ENCODE measurements at regions not wholly inside any gene's neighbourhood (a gene's known extent, or its start where the extent isn't known, plus 50 kb on each side); places are given as distances from the start of the nearest gene placed in this dataset.

DNA sequence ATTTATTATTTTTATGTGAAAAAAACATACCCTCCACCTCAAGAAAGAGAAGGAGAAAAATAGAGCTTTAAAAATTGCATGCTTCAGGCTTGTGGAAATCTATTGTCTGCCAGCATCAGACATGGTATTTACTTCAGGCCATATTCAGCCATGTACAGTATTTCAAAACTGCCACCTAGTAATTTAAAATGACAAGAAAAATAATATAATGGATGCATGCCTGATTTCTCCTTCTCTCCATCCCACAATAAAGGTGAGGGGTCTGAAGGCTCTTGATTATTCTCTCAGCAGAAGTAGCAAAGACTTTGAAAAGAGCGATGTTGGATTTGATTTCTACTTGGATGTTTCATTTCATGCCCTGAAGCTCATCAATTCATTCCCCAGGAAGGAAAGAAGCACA, 250.7 kb downstream of the TBC1D4 start:
- no peak overlapping the region for H3K4me3 Mint-ChIP-seq
- ATAC-seq (replicated peaks in 1 of 2) (no peak), DNase-seq (no peak)
- no peaks in the 10 kb centered on the region for H3K9me3 Mint-ChIP-seq
- no peak overlapping the region for H3K27ac Mint-ChIP-seq
- peaks cover 11% of the 10 kb centered on the region for H3K4me1 Mint-ChIP-seq (ENCODE audit: low read depth)
- H3K27me3 Mint-ChIP-seq (ENCODE audit: low read depth) = no peaks in the 10 kb centered on the region
- no peaks in the 10 kb centered on the region for H3K36me3 Mint-ChIP-seq (ENCODE audit: insufficient read depth in 2 of 2)

DNA sequence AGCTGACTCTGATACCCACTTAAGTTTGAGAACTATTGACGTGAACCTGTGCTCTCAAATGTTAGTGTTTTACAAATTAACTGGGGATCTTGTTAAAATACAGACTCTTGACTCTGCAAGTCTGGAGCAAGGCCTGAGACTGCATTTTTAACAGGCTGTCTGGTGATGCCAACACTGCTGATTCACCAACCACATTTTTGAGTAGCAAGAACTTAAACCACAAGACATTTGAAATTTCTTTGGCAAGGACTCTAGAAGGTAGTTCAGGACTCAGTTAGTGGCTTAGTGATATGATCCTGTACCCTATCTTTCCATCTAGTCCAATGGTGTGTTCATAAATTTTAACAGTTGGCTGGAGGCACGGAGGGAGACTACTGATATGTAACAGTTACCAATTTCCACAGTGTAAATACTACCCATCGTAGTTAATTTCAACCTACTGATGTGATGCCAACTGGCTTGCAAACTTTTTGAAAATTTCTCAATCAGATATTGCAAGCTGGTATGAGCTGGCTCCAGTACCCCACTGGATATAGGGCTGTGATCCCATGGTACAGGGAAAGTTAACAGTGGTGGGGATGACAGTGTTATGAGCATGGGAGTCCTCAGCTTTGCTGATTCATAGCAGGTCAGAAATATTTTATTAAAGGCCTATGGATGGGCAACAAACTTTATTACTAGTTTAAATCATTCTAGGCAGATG, 255.1 kb downstream of the TBC1D4 start:
- Mint-ChIP-seq H3K4me3 (no peak overlapping the region), H3K4me1 (ENCODE audit: low read depth) (peaks cover 11% of the 10 kb centered on the region), H3K27ac (no peak overlapping the region), H3K27me3 (ENCODE audit: low read depth) (no peaks in the 10 kb centered on the region), H3K9me3 (no peaks in the 10 kb centered on the region), H3K36me3 (ENCODE audit: insufficient read depth in 2 of 2) (no peaks in the 10 kb centered on the region)
- DNase-seq (no peak), ATAC-seq (replicated peaks in 1 of 2) (peak; percentile 85)

DNA sequence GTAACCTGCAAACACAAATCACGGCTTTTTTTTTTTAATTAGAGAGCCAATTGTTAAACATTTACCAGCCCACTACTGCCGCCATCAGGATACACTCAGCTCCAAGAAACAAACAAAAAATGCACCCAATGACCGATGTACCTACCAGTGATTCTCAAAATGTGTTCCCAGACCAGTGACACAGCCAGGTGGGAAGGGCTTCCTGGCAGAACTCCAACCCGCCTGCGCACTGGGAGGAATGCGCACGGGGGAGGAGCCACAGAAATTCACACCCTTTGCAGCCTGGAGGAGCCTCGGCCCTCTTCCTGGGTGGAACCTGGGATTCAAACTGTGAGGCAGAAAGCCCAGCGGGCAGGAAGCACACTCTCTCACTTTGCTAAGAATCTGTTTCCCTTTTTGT, 255.9 kb downstream of the TBC1D4 start:
- Mint-ChIP-seq H3K4me1 (ENCODE audit: low read depth) (peaks cover 11% of the 10 kb centered on the region), H3K36me3 (ENCODE audit: insufficient read depth in 2 of 2) (no peaks in the 10 kb centered on the region), H3K9me3 (no peaks in the 10 kb centered on the region), H3K27me3 (ENCODE audit: low read depth) (peaks cover 1% of the 10 kb centered on the region), H3K27ac (no peak overlapping the region), H3K4me3 (no peak overlapping the region)
- ATAC-seq (replicated peaks in 1 of 2) (no peak), DNase-seq (no peak)

DNA sequence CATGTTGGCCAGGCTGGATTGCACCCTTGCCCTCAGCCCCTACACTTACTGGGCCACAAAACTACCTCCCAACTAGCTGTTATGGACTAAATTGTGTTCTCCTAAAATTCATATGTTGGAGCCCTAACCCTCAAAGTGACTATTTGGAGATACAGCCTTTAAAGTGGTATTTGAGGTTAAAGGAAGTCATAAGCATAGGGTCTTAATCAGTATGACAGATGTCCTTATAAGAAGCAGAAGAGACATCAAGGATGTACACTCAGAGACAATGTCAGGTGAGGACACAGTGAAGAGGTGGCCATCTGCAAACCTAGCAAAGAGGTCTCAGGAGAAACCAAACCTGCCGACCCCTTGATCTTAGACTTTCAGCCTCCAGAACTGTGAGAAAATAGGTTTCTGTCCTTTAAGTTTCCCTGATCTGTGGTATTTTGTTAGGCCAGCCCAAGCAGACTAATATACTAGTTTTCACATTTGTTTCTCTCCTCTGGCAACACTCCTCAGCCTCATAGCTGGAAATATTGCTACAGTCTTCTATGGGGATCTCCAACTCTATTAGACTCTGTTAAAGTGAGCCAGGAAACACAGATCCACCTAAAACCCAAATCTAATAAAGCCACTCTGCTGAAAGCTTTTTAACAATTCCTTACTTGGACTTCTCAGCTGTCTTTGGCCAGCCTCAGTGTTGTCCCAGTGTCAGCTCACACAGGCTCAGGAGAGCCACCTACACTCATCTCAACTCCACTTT, 256.5 kb downstream of the TBC1D4 start:
- Mint-ChIP-seq H3K4me1 (ENCODE audit: low read depth) (peaks cover 11% of the 10 kb centered on the region), H3K4me3 (no peak overlapping the region), H3K36me3 (ENCODE audit: insufficient read depth in 2 of 2) (no peaks in the 10 kb centered on the region), H3K9me3 (no peaks in the 10 kb centered on the region), H3K27ac (no peak overlapping the region), H3K27me3 (ENCODE audit: low read depth) (peaks cover 7% of the 10 kb centered on the region)
- ATAC-seq (replicated peaks in 1 of 2) (no peak), DNase-seq (no peak)

DNA sequence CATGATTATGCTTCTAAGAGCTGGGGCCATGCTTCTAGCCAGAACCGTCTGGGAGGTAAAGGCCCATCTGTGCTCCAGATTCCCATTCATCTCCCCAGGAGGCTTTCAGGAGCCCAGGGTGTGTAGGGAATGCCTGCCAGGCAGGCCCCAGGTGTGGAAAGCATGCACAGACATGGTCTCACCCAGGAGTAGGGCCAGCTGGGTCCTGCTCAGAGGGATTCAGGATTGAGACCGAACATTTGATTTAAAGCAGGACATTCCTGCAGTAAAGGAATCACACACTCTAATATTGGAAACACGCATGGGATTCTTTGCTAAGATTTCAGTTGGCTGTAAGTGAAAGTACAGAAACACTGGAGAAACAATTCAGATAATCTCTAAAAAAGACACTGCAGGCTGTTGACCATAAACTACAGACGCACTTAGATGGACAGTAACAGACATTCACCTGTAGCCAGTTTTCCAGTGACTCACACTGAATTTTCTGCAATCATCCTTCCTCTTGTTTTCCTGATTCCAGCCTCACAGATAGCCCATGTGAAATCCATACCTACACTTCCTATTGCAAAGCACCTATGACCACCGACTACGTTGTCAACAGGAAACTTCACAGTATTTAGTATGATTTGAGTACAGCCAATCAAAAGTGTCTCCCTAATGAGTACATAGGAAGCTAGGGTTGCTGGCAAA, 257.8 kb downstream of the TBC1D4 start:
- DNase-seq (no peak), ATAC-seq (replicated peaks in 1 of 2) (no peak)
- Mint-ChIP-seq H3K27ac (no peak overlapping the region), H3K4me3 (no peak overlapping the region), H3K27me3 (ENCODE audit: low read depth) (peaks cover 19% of the 10 kb centered on the region), H3K36me3 (ENCODE audit: insufficient read depth in 2 of 2) (no peaks in the 10 kb centered on the region), H3K9me3 (no peaks in the 10 kb centered on the region), H3K4me1 (ENCODE audit: low read depth) (peaks cover 18% of the 10 kb centered on the region)

DNA sequence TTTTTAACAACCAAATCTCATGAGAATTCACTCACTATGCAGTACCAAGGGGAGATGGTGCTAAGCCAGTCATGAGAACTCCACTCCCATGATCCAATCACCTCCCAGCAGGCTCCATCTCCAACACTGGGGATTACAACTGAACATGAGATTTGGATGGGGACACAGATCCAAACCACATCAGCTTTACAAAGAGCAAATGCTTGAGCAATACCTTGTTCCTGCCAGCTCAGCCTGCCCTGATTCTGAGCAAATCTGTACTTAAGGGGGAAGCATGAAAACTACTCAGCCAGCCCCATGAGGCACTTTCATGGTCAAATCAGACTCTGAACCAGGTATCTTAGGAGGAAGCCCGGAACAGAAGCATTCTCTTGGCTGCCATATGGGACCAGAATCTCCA, 259.9 kb downstream of the TBC1D4 start:
- DNase-seq (no peak), ATAC-seq (replicated peaks in 1 of 2) (no peak)
- H3K4me1 Mint-ChIP-seq (ENCODE audit: low read depth) = peaks cover 15% of the 10 kb centered on the region
- no peak overlapping the region for H3K27ac Mint-ChIP-seq
- no peaks in the 10 kb centered on the region for H3K36me3 Mint-ChIP-seq (ENCODE audit: insufficient read depth in 2 of 2)
- no peak overlapping the region for H3K4me3 Mint-ChIP-seq
- H3K27me3 Mint-ChIP-seq (ENCODE audit: low read depth) = peaks cover 28% of the 10 kb centered on the region
- H3K9me3 Mint-ChIP-seq = no peaks in the 10 kb centered on the region

DNA sequence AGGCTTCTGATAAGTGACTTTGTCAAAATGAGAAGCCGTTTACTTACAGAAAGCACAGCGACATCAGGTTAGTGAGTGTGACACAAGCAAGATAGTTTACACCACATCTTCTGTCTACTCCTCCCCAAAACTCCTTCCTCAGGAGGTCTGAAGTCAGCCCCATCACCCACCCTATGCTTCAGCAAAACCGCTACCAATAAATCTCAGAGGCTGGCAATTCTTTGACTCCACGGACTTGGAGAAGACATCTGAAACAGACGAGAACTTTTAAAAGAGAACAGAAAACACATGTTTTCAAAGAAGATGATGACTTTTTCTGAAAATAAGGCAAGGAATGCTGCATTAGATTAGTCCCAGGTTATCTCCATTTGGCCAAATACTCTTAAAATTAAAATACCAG, 261.1 kb downstream of the TBC1D4 start:
- H3K27me3 Mint-ChIP-seq (ENCODE audit: low read depth) = peaks cover 33% of the 10 kb centered on the region
- peaks cover 7% of the 10 kb centered on the region for H3K4me1 Mint-ChIP-seq (ENCODE audit: low read depth)

DNA sequence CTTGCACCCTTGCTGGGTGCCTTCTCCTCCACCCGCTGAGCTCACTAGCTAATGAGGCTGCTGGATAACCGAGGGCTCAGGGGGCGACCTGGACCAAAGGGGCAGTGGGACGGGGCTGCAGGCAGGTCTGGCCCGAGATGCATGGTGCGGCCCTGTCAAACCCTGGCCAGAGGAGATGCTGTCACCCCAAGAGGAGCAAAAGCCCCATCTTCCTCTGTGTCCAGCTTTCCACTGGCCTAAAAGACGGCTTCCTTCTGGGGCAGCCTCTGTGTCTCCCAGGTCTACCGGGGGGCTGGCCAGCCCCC, 261.8 kb downstream of the TBC1D4 start:
- ATAC-seq (replicated peaks in 1 of 2) (no peak), DNase-seq (no peak)
- Mint-ChIP-seq H3K36me3 (ENCODE audit: insufficient read depth in 2 of 2) (no peaks in the 10 kb centered on the region), H3K9me3 (no peaks in the 10 kb centered on the region), H3K4me3 (no peak overlapping the region), H3K27ac (no peak overlapping the region), H3K4me1 (ENCODE audit: low read depth) (peaks cover 7% of the 10 kb centered on the region), H3K27me3 (ENCODE audit: low read depth) (peaks cover 33% of the 10 kb centered on the region)

More for the DNA sequence above, 261.1 kb downstream of the TBC1D4 start:
- Mint-ChIP-seq H3K36me3 (ENCODE audit: insufficient read depth in 2 of 2) (no peaks in the 10 kb centered on the region), H3K27ac (no peak overlapping the region), H3K4me3 (no peak overlapping the region), H3K9me3 (no peaks in the 10 kb centered on the region)
- no peak for DNase-seq
- no peak for ATAC-seq (replicated peaks in 1 of 2)

DNA sequence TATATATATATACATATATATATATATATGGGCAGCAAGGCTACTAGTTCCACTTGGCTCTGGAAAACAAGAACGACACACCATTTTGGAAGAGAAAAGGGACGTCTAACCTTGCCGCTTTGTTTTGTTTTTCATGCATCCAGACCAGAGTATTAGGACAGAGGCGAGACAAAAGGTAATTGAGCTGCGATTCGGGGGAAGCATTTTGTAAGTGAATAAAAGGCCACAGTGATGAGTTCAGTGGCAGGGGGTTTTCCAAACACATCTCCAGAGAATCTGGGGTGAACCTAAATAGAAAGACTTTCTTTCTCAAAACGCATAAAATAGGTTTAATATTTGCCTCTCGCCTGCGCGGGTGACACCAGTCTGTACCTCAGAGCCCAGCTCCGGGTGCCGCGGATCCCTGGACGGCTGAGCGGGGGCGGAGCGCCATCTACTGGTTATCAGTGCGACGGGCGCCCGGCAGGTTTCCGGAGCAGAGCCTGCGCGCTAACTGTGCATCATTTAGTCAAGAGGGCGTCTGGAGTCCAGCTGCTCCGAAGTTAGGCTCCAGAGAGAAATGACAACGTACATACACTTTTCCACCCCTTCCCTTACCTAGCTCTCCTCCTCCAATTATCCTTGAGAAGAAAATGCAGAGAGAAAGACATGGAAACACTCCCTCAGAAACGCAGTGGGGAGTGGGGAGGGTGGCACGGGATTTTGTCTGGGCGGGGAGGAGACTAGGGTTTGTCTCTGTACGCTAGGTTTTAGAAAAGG, 262.3 kb downstream of the TBC1D4 start:
- peak; percentile 98 to 99 for ATAC-seq (replicated peaks in 1 of 2)
- peak; percentile 84 to 90 for DNase-seq
- no peaks in the 10 kb centered on the region for H3K9me3 Mint-ChIP-seq
- peaks cover 7% of the 10 kb centered on the region for H3K4me1 Mint-ChIP-seq (ENCODE audit: low read depth)
- peak overlapping the region; percentile 60 to 72 for H3K4me3 Mint-ChIP-seq
- peaks cover 33% of the 10 kb centered on the region for H3K27me3 Mint-ChIP-seq (ENCODE audit: low read depth)
- H3K27ac Mint-ChIP-seq = no peak overlapping the region
- H3K36me3 Mint-ChIP-seq (ENCODE audit: insufficient read depth in 2 of 2) = no peaks in the 10 kb centered on the region

DNA sequence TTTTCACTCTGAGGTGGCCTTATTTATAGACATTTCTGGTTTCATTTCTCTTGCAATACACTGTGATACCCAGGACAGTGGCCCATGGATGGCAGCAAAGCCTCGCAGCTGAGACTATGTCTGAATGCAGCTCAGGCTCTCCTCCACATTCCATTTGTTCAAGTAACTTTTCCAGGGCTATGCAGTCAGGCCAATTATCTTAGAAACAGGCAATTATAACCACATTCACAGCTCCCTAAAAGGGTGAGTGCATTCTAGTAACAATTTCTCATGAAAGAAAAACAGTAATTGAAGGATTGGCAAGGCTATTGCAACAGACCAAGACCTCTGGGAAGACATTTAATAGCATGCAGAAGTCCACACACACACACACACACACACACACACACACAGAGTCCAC, 264.0 kb downstream of the TBC1D4 start:
- ATAC-seq (replicated peaks in 1 of 2) (no peak), DNase-seq (no peak)
- peaks cover 7% of the 10 kb centered on the region for H3K4me1 Mint-ChIP-seq (ENCODE audit: low read depth)
- no peaks in the 10 kb centered on the region for H3K36me3 Mint-ChIP-seq (ENCODE audit: insufficient read depth in 2 of 2)
- H3K27me3 Mint-ChIP-seq (ENCODE audit: low read depth) = peaks cover 33% of the 10 kb centered on the region
- no peaks in the 10 kb centered on the region for H3K9me3 Mint-ChIP-seq
- H3K4me3 Mint-ChIP-seq = no peak overlapping the region
- no peak overlapping the region for H3K27ac Mint-ChIP-seq

DNA sequence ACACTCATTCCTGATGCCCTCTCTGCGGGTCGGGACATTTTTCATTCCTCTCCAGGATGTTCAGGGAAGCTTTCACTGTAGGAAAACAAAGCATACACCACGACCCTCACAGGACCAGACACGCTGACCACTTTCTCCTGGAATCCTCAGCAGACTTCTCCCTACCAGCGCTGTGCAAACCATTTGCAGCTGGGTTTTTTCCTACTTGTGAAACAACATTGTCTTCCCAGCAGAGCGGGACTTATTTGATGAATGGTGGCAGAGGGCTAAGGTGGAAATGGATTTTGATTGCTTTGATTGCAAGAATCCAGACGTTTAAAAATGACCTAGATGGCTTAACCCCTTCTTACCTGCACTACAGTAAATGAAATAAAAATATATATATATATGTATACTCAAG, 265.9 kb downstream of the TBC1D4 start:
- ATAC-seq (replicated peaks in 1 of 2) (no peak), DNase-seq (no peak)
- H3K4me1 Mint-ChIP-seq (ENCODE audit: low read depth) = peaks cover 7% of the 10 kb centered on the region
- no peak overlapping the region for H3K27ac Mint-ChIP-seq
- no peaks in the 10 kb centered on the region for H3K9me3 Mint-ChIP-seq
- no peaks in the 10 kb centered on the region for H3K36me3 Mint-ChIP-seq (ENCODE audit: insufficient read depth in 2 of 2)
- no peak overlapping the region for H3K4me3 Mint-ChIP-seq
- H3K27me3 Mint-ChIP-seq (ENCODE audit: low read depth) = peaks cover 31% of the 10 kb centered on the region

DNA sequence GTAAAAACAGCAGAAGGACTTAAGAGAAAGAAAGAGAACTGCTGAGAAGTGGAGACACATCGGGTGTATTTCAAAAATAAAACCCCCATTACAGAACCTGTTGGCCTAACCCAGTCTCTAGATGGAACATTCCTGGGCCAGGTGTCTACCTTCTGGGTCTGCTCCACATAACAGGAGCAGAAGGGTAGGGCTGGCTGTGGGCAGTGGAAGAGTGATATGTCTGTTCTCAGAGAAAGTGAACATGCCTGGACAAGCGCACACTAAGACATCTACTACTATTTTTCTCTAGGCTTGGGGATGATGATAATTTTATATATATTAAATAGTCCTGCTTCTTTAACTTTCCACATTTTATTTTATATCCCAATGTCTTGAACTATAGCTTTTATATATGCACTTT, 267.1 kb downstream of the TBC1D4 start:
- no peak for DNase-seq
- ATAC-seq (replicated peaks in 1 of 2) = no peak
- Mint-ChIP-seq H3K36me3 (ENCODE audit: insufficient read depth in 2 of 2) (no peaks in the 10 kb centered on the region), H3K4me1 (ENCODE audit: low read depth) (peaks cover 5% of the 10 kb centered on the region), H3K4me3 (no peak overlapping the region), H3K27ac (no peak overlapping the region), H3K9me3 (no peaks in the 10 kb centered on the region), H3K27me3 (ENCODE audit: low read depth) (peaks cover 23% of the 10 kb centered on the region)

DNA sequence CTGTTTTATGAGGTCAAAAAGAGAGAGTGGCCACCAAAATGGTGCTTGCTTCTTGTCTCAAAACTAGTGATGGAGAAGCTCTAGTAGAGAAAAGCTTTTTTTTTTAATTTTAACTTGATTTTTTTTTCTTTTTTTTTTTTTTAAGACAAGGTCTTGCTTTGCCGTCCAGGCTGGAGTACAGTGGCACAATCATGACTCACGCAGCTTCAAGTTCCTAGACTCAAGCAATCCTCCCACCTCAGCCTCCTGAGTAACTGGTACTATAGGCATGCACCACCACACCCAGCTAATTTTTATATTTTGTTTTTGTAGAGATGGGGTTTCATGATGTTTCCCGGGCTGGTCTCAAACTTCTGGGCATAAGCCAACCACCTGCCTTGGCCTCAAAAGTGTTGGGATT, 279.0 kb downstream of the TBC1D4 start:
- Mint-ChIP-seq H3K27me3 (ENCODE audit: low read depth) (peaks cover 42% of the 10 kb centered on the region), H3K27ac (no peak overlapping the region), H3K4me3 (no peak overlapping the region), H3K9me3 (peaks cover 0 to 4% of the 10 kb centered on the region in 2 donors), H3K36me3 (ENCODE audit: insufficient read depth in 2 of 2) (peaks cover 0 to 4% of the 10 kb centered on the region in 2 donors), H3K4me1 (ENCODE audit: low read depth) (no peaks in the 10 kb centered on the region)
- DNase-seq (no peak), ATAC-seq (replicated peaks in 1 of 2) (no peak)

All from activated T-cell treated with anti-CD3 and anti-CD28 coated beads, Interleukin-2, amount 50 U/mL, for 72 hours (primary cell).